Heart right ventricle (tissue), 16 donors: ENCODE measurements at regions not wholly inside any gene's neighbourhood (a gene's known extent, or its start where the extent isn't known, plus 50 kb on each side); places are given as distances from the start of the nearest gene placed in this dataset.

Experiments
- ATAC-seq, 8 donors: fragments of 200-7000 bp; cut with Tn5 transposase; one replicate each; pipeline ENCODE4 v1.9.1; 2020; ENCODE audit warnings: mild to moderate bottlenecking in 8 of 8, moderate library complexity in 8 of 8, moderate number of reproducible peaks in 1 of 8
- DNase-seq, 2 donors: peaks; one replicate each; pipeline ENCODE4 v3.0.0-alpha.2; 2020
- H3K27ac ChIP-seq, 10 donors: fragments of 200-600 bp; sonication (generic) in 2 of 10; one replicate each; pipeline versions ENCODE4 v1.5.0 to v1.8.0; 2020 to 2022; ENCODE audit warnings: mild to moderate bottlenecking in 3 of 10
- H3K27me3 ChIP-seq, 7 donors: fragments of 200-600 bp; one replicate each; pipeline ENCODE4 v1.8.0; 2021 to 2022; ENCODE audit warnings: mild to moderate bottlenecking in 2 of 7
- H3K36me3 ChIP-seq, 9 donors: fragments of 200-600 bp; sonication (generic) in 1 of 9; one replicate each; pipeline versions ENCODE4 v1.5.0 to v1.8.0; 2020 to 2022; ENCODE audit warnings: mild to moderate bottlenecking in 2 of 9
- H3K4me1 ChIP-seq, 9 donors: fragments of 200-600 bp; sonication (generic) in 1 of 9; one replicate each; pipeline versions ENCODE4 v1.5.0 to v1.8.0; 2020 to 2022; ENCODE audit warnings: mild to moderate bottlenecking in 4 of 9
- H3K4me3 ChIP-seq, 10 donors: fragments of 200-600 bp; sonication (generic) in 2 of 10; one replicate each; pipeline versions ENCODE4 v1.5.0 to v1.8.0; 2020 to 2022; ENCODE audit warnings: mild to moderate bottlenecking in 7 of 10, moderate library complexity in 2 of 10
- H3K9me3 ChIP-seq, 11 donors: fragments of 200-600 bp in 10 of 11; sonication (generic) in 2 of 11; one replicate each; pipeline versions ENCODE4 v1.5.0 to v1.8.0; 2013 to 2022; ENCODE audit warnings: mild to moderate bottlenecking in 2 of 11, control low read depth in 1 of 11, moderate library complexity in 1 of 11
- CTCF ChIP-seq, 9 donors: fragments of 200-600 bp; sonication (generic) in 2 of 9; IDR thresholded peaks; one replicate each; pipeline versions ENCODE4 v1.5.0 to v1.8.0; 2021 to 2022; ENCODE audit warnings: antibody characterized with exemption in 9 of 9, mild to moderate bottlenecking in 5 of 9, moderate library complexity in 1 of 9
- WGBS, 2 donors: extraction: QIAGEN DNeasy Blood & Tissue Kit; methylation state at CpG; one replicate each; pipeline ENCODE4 v1.1.7; 2013; ENCODE audit warnings: inconsistent platforms in 1 of 2; 5-methylcytosine and 5-hydroxymethylcytosine counted together
- intact Hi-C, 10 donors: fragments of 100-400 bp; cut with DNase I; formaldehyde crosslinking; loops; one replicate each; pipeline versions ENCODE4 v1.11.1 to v1.14.2; 2022
- donor health status: Arrhythmogenic right ventricular cardiomyopathy.
- donor health status: ischemic (EF 13 %, LVEDD 7.1; RV severe dilation, severe dysfunction).
- donor health status: healthy with polysubstance abuse.
- donor health status: DM: no; HTN: yes; CAD: no.
- donor health status: DM: no; HTN: no; CAD: no.
- donor health status: ischemic (EF 25% LVEDD 6.9; RV normal size, moderate dysfunction).
- donor health status: ischemic (EF 25% LVEDD 5.7; RV mildly dilated, moderate dysfunction).
- donor health status: healthy.
- donor health status: DM: yes; HTN: yes; CAD: no.
- donor health status: Ischemic cardiomyopathy.
- donor health status: ischemic (EF 35%, LVEDD 5.7; RV mildly dilated, moderate dysfunction).
- donor health status: nonischemic (EF 11% LVEDD 7.7; RV severe dilation, severe dysfunction).
- donor health status: DM: yes; HTN: yes; CAD: no.
- donor health status: PGD.
- donor health status: ischemic (EF 29% LVEDD 5.4; RV normal size, mild dysfunction).
- donor health status: nonischemic (EF 23%, LVEDD 6.1; RV moderate dilation, normal function).

- no peaks in the 10 kb centered on the region for H3K9me3 ChIP-seq
- DNase-seq: no peak
- 94% methylated on average over 3 of the region's 3 CpGs for WGBS, 2 donors
- TF ChIP-seq CTCF (IDR thresholded peaks at IDR 0.05): no peak
- H3K27me3 ChIP-seq: no peaks in the 10 kb centered on the region
- no peak overlapping the region for H3K4me3 ChIP-seq
- ATAC-seq: no peak
- no peaks in the 10 kb centered on the region for H3K36me3 ChIP-seq
- intact Hi-C loops: loop anchor here in 4 of 10 donors (5.0 kb wide), 2 partner anchors 58 to 103 kb away; no protein-coding TSS in a partner anchor
- H3K4me1 ChIP-seq: peaks cover 0 to 5% (median 0%) of the 10 kb centered on the region in 9 donors
- no peak overlapping the region for H3K27ac ChIP-seq
These were observed 100.6 kb downstream of the LYZL1 start for GRCh38 chr10:29389493-29389892.

- Histone ChIP-seq H3K27me3 (no peaks in the 10 kb centered on the region), H3K27ac (no peak overlapping the region), H3K4me1 (peaks cover 0 to 5% (median 0%) of the 10 kb centered on the region in 9 donors), H3K9me3 (no peaks in the 10 kb centered on the region), H3K4me3 (peak overlapping the region in 1 of 10 donors; percentile 4), H3K36me3 (no peaks in the 10 kb centered on the region)
- WGBS, 2 donors: 60 to 83% methylated on average over 9 of the region's 9 CpGs
- intact Hi-C loops: loop anchor here in 6 of 10 donors (5.0 to 10.0 kb wide), 4 partner anchors 55 to 107 kb away; no protein-coding TSS in a partner anchor
- TF ChIP-seq CTCF (IDR thresholded peaks at IDR 0.05): no peak
- DNase-seq (no peak), ATAC-seq (peak in 2 of 8 donors; percentile 24 to 25)
These were observed 101.1 kb downstream of the LYZL1 start for GRCh38 chr10:29389935-29390334.

GRCh38 chr10:29392376-29393021, 103.6 kb downstream of the LYZL1 start:
- no peaks in the 10 kb centered on the region for H3K4me1 ChIP-seq
- WGBS, 2 donors: 27 to 33% methylated on average over 4 of the region's 4 CpGs
- peak; percentile 55 to 83 (median 74) for TF ChIP-seq CTCF (IDR thresholded peaks at IDR 0.05)
- DNase-seq: peak in 1 of 2 donors; percentile 15
- no peak overlapping the region for H3K4me3 ChIP-seq
- H3K36me3 ChIP-seq: no peaks in the 10 kb centered on the region
- H3K9me3 ChIP-seq: no peaks in the 10 kb centered on the region
- intact Hi-C loops: loop anchor here in 3 of 10 donors (5.0 to 10.0 kb wide), 3 partner anchors 52 to 105 kb away; no protein-coding TSS in a partner anchor
- no peaks in the 10 kb centered on the region for H3K27me3 ChIP-seq
- ATAC-seq: peak in 2 of 8 donors; percentile 42 to 67
- no peak overlapping the region for H3K27ac ChIP-seq

- intact Hi-C loops: loop anchor here in 3 of 10 donors (5.0 to 10.0 kb wide), 3 partner anchors 50 to 103 kb away; no protein-coding TSS in a partner anchor
- no peak for ATAC-seq
These were observed 105.6 kb downstream of the LYZL1 start for GRCh38 chr10:29394321-29394932.

More at GRCh38 chr10:29394321-29394932, 105.6 kb downstream of the LYZL1 start:
- no peak for TF ChIP-seq CTCF (IDR thresholded peaks at IDR 0.05)
- no peaks in the 10 kb centered on the region for H3K9me3 ChIP-seq
- H3K27ac ChIP-seq: no peak overlapping the region
- WGBS, 2 donors: 79 to 83% methylated on average over 8 of the region's 8 CpGs
- no peak for DNase-seq
- no peaks in the 10 kb centered on the region for H3K36me3 ChIP-seq
- H3K4me3 ChIP-seq: no peak overlapping the region
- H3K4me1 ChIP-seq: no peaks in the 10 kb centered on the region
- no peaks in the 10 kb centered on the region for H3K27me3 ChIP-seq
